ENCODE measurements at regions not wholly inside any gene's neighbourhood (a gene's known extent, or its start where the extent isn't known, plus 50 kb on each side); places are given as distances from the start of the nearest gene placed in this dataset.

- TF ChIP-seq CTCF (IDR thresholded peaks at IDR 0.05) = no peak
- no peak for TF ChIP-seq POLR2AphosphoS5 (IDR thresholded peaks at IDR 0.05)
Observed at GRCh38 chr9:2506321-2506720, 115.3 kb upstream of the VLDLR start.

Measured in upper lobe of left lung (tissue), 4 donors.